BJ (cell line): ENCODE measurements at regions not wholly inside any gene's neighbourhood (a gene's known extent, or its start where the extent isn't known, plus 50 kb on each side); places are given as distances from the start of the nearest gene placed in this dataset.

Experiments used
- CTCF ChIA-PET: fragments of 350-600 bp; formaldehyde crosslinking; extraction: SDS; loops from one replicate; lab custom pipeline; 2021; ENCODE audit warnings: antibody characterized with exemption, inconsistent platforms; lab: Yijun Ruan, JAX
- POLR2A ChIA-PET: fragments of 300-600 bp; sonication (Branson Sonifier 250); formaldehyde crosslinking; extraction: SDS; loops from one replicate; lab custom pipeline; 2021; ENCODE audit warnings: antibody characterized with exemption; lab: Charles Lee
- DNase-seq: peaks from one replicate; pipeline ENCODE4 v3.0.0-alpha.2; 2011; ENCODE audit warnings: low read depth
- H3K27me3 ChIP-seq: 2 replicates; pipeline ENCODE4 v1.6.0; 2011; ENCODE audit warnings: low read length; ENCODE audit not compliant: control insufficient read depth, insufficient read depth
- H3K36me3 ChIP-seq: 2 replicates; pipeline ENCODE4 v1.5.1; 2011; ENCODE audit warnings: low read length; ENCODE audit not compliant: control insufficient read depth, insufficient read depth
- H3K4me3 ChIP-seq: 2 replicates; pipeline ENCODE4 v1.5.1; 2011; ENCODE audit warnings: low read depth, mild to moderate bottlenecking, control low read depth, low read length
- TF ChIP-seq, protein P1 (sequence below): IDR thresholded peaks from 2 replicates; pipeline ENCODE4 v1.5.1; 2011; ENCODE audit warnings: low read depth, mild to moderate bottlenecking, control low read depth, inconsistent platforms, low read length, moderate library complexity; ENCODE audit not compliant: insufficient read depth

DNA sequence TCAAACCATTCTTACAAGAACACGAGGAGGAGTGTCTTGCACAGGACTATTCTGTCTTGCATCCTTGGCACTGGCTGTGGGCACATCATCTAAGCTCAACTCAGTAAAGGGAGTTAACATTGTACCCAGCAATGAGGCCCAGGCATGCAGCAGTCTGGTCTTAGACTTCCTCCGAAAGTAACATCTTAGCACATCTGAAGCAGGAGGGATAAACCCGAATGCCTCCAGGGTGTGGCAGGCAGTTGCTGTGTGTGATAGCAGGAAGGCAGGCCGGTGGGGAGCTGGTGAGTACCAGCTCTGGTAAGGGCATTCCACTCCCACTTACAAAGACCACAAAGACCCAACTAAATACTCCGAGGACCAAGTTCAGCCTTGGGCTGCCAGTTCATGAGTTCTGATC is 206.3 kb downstream of the TSN start:
- POLR2A ChIA-PET, result no interaction called here
- DNase-seq, result no peak
- no peaks in the 10 kb centered on the region for H3K36me3 ChIP-seq
- no peak overlapping the region for H3K4me3 ChIP-seq
- H3K27me3 ChIP-seq, result peaks cover 2% of the 10 kb centered on the region
- CTCF ChIA-PET, result interaction anchor here (0.5 to 1.1 kb wide), 2 partner anchors 12 to 13 kb away, joined by 3 read pairs; no protein-coding TSS in a partner anchor
- TF ChIP-seq, protein P1, sequence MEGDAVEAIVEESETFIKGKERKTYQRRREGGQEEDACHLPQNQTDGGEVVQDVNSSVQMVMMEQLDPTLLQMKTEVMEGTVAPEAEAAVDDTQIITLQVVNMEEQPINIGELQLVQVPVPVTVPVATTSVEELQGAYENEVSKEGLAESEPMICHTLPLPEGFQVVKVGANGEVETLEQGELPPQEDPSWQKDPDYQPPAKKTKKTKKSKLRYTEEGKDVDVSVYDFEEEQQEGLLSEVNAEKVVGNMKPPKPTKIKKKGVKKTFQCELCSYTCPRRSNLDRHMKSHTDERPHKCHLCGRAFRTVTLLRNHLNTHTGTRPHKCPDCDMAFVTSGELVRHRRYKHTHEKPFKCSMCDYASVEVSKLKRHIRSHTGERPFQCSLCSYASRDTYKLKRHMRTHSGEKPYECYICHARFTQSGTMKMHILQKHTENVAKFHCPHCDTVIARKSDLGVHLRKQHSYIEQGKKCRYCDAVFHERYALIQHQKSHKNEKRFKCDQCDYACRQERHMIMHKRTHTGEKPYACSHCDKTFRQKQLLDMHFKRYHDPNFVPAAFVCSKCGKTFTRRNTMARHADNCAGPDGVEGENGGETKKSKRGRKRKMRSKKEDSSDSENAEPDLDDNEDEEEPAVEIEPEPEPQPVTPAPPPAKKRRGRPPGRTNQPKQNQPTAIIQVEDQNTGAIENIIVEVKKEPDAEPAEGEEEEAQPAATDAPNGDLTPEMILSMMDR, result no peak

DNA sequence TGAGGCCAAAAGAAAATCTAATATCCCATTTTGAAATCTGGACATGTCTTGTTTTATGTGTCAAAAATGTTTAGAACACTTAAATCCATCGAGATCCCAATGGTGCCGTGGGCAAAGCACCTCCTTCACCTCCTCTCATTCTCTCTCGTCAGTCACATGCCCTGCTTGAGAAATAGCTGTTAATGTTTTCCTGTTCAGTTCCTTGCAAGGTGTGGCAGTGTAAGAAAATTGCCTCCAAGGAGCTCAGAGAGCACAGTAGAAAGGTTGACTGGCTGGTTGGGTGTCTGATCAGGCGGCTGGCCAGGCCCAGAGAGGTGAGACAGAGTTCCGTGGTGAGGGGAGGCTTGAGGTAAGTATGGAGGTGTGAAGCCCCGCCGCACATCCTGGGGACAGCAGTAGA is 210.2 kb downstream of the TSN start:
- TF ChIP-seq, protein P1, result no peak
- CTCF ChIA-PET, result no interaction called here
- Histone ChIP-seq H3K27me3 (peaks cover 2% of the 10 kb centered on the region; the same call in 1 of the 2 replicates), H3K4me3 (no peak overlapping the region), H3K36me3 (no peaks in the 10 kb centered on the region)
- POLR2A ChIA-PET, result no interaction called here
- no peak for DNase-seq

DNA sequence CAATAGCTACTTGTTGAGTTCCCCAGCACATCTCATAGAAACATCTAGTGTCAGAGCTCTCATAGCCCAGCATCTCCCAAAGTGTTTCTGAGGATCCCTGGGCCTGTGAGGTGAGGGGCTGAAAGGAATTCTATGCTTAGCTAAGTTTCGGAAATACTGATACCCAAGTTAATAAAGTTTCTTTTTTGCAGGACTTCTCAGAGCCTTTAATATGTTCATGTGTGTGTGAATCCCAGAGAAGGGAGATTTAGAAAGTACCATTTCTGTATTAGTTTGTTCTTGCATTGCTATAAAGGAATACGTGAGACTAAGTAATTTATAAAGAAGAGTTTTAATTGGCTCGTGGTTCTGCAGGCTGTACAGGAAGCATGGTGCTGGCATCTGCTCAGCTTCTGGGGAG is 211.2 kb downstream of the TSN start:
- Histone ChIP-seq H3K27me3 (peaks cover 3% of the 10 kb centered on the region), H3K4me3 (no peak overlapping the region), H3K36me3 (no peaks in the 10 kb centered on the region)
- TF ChIP-seq, protein P1, result no peak
- DNase-seq, result no peak
- ChIA-PET POLR2A (no interaction called here), CTCF (no interaction called here)

DNA sequence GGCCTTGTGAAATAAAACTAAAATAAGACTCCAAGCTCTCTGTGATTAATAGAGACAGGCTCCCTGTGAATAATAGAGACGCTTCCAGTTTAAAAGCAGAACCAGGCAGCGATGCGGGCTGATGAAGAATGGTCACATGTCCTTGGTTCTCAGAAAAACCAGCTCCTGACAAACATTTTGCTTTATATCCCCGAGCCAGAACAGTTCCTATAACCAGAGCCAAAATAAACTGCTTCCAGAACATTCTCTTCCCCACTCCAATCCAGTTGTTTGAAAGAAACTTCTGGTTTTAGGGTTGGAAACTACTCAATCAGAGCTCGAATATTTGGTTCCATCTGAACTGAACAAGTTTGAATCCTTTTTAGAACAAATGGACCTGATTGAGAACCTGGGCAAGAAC is 213.7 kb downstream of the TSN start:
- TF ChIP-seq, protein P1, result no peak
- ChIA-PET POLR2A (no interaction called here), CTCF (interaction anchor here (0.6 to 0.7 kb wide), 2 partner anchors 16 to 158 kb away, joined by 3 read pairs; no protein-coding TSS in a partner anchor)
- no peak for DNase-seq
- H3K36me3 ChIP-seq, result no peaks in the 10 kb centered on the region
- no peak overlapping the region for H3K4me3 ChIP-seq
- peaks cover 3% of the 10 kb centered on the region; the same call in 1 of the 2 replicates for H3K27me3 ChIP-seq

DNA sequence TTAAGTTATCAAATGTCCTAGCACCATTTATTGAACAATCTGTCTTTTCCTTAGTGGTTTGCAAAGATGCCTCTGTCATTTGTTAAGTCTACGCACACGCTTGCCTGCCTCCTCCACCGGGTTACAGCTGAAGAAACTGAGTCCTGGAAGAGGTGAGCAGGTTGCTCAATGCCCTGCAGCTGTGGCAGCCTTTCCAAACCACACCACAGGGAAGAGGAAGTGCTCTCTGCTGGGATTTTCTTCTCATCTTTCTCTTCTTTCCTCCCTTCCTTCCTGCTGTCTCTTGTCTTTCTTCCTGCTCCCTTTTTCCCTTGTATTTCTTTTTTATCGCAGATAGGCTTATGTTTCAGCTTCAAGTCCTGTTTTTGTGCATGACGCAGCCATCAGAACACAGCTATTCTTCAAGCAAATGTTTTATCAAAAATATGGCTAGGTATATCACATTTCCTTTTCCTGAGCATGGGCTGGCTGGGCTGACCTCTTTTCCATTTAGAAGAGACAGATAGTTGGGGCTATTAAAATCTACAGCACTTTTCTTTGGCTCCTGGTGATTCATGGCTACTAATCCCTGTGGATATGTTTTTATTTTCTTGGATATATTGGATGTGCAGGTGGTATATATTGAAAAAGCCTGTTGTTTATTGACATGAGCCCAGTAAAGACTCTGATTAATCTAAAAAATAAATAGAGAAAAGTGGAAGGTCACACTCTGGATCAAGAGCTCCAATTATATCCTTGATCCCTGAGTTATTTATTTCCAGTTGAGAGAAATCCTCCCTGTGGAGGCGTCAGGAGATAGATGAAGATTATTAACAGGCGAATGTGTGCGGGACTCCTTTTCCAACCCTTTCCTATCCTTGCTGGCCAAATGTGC is 214.6 kb downstream of the TSN start:
- H3K4me3 ChIP-seq, result no peak overlapping the region
- DNase-seq, result no peak
- TF ChIP-seq, protein P1, result no peak
- ChIA-PET CTCF (interaction anchor here (0.6 to 0.7 kb wide), 4 partner anchors 15 to 502 kb away, joined by 3 to 4 read pairs (median 4); no protein-coding TSS in a partner anchor), POLR2A (no interaction called here)
- peaks cover 3% of the 10 kb centered on the region; the same call in 1 of the 2 replicates for H3K27me3 ChIP-seq
- H3K36me3 ChIP-seq, result no peaks in the 10 kb centered on the region
